ENCODE measurements at regions not wholly inside any gene's neighbourhood (a gene's known extent, or its start where the extent isn't known, plus 50 kb on each side); places are given as distances from the start of the nearest gene placed in this dataset.
"Not testable (repeated sequence)": the region's sequence is repeated elsewhere in the genome, so short reads cannot be mapped to it uniquely, and the experiment has no call there.

- DNase-seq = no peak
Observed at GRCh38 chr20:1825507-1825906, 69.7 kb upstream of the SIRPA start.

- no peak for DNase-seq
Observed at GRCh38 chr20:1824834-1825233, 70.4 kb upstream of the SIRPA start.

- DNase-seq = no peak
Observed at GRCh38 chr20:1824181-1824580, 71.0 kb upstream of the SIRPA start.

- no peak for DNase-seq
Observed at GRCh38 chr20:1823450-1823844, 71.8 kb upstream of the SIRPA start.

GRCh38 chr20:1822564-1823449, 72.4 kb upstream of the SIRPA start:
- DNase-seq = no peak

- no peak for DNase-seq
Observed at GRCh38 chr20:1820138-1821079, 74.8 kb upstream of the SIRPA start.

GRCh38 chr20:1819311-1820137, 75.7 kb upstream of the SIRPA start:
- DNase-seq = no peak

GRCh38 chr20:1818895-1819294, 76.3 kb upstream of the SIRPA start:
- DNase-seq = no peak

- no peak for DNase-seq
Observed at GRCh38 chr20:1818247-1818840, 76.9 kb upstream of the SIRPA start.

- no peak for DNase-seq
Observed at GRCh38 chr20:1817577-1818211, 77.5 kb upstream of the SIRPA start.

- no peak for DNase-seq
Observed at GRCh38 chr20:1816384-1817381, 78.5 kb upstream of the SIRPA start.

GRCh38 chr20:1815502-1816085, 79.6 kb upstream of the SIRPA start:
- DNase-seq = peak; percentile 57

GRCh38 chr20:1814861-1815260, 80.3 kb upstream of the SIRPA start:
- DNase-seq = not testable (repeated sequence)

- no peak for DNase-seq
Observed at GRCh38 chr20:1813674-1814635, 81.3 kb upstream of the SIRPA start.

GRCh38 chr20:1813101-1813529, 82.1 kb upstream of the SIRPA start:
- DNase-seq = no peak

- no peak for DNase-seq
Observed at GRCh38 chr20:1811621-1812498, 83.3 kb upstream of the SIRPA start.

GRCh38 chr20:1810926-1811620, 84.1 kb upstream of the SIRPA start:
- no peak for DNase-seq

Data from NCI-H1417 treated with DMSO at 0.1 percent for 48 hours (cell line).